SK-N-SH (cell line): ENCODE measurements at regions not wholly inside any gene's neighbourhood (a gene's known extent, or its start where the extent isn't known, plus 50 kb on each side); places are given as distances from the start of the nearest gene placed in this dataset.

Experiments
- CTCF ChIA-PET: fragments of 300-600, 350-600 bp; formaldehyde crosslinking; extraction: SDS; loops from one replicate; lab custom pipeline; 2021; lab: Yijun Ruan, JAX
- POLR2A ChIA-PET: fragments of 350-600 bp; sonication (Branson Sonifier 250); formaldehyde crosslinking; extraction: SDS; loops from one replicate; lab custom pipeline; 2020; ENCODE audit warnings: antibody characterized with exemption, inconsistent platforms; lab: Yijun Ruan, JAX
- DNase-seq: peaks from one replicate; pipeline ENCODE4 v3.0.0; 2012
- H2AFZ ChIP-seq: fragments of 200-600 bp; sonication (generic); 2 replicates; pipeline ENCODE4 v1.8.1; 2016; ENCODE audit warnings: antibody characterized with exemption, mild to moderate bottlenecking, low read depth
- H3F3A ChIP-seq: fragments of 200-600 bp; sonication (generic); replicated peaks from 2 replicates; pipeline ENCODE3; 2016; ENCODE audit warnings: antibody characterized with exemption, mild to moderate bottlenecking; ENCODE audit not compliant: insufficient read depth
- H3K27ac ChIP-seq, 2 experiments: fragments of 200-500 bp in 1 of 2; fragments of 200-600 bp in 1 of 2; sonication (Bioruptor generic) in 1 of 2; sonication (generic), shearing (Covaris generic) in 1 of 2; 2 replicates each; pipeline versions ENCODE4 v1.5.1 to v1.6.1; 2014 to 2016; ENCODE audit warnings: low read depth in 2 of 2, inconsistent platforms in 1 of 2, low read length in 1 of 2, mild to moderate bottlenecking in 1 of 2, mixed read lengths in 1 of 2
- H3K27me3 ChIP-seq: fragments of 200-600 bp; sonication (generic), shearing (Covaris generic); 2 replicates; pipeline ENCODE4 v1.6.1; 2016; ENCODE audit warnings: mixed run types; ENCODE audit not compliant: insufficient read depth
- H3K36me3 ChIP-seq, 2 experiments: fragments of 200-500 bp in 1 of 2; fragments of 200-600 bp in 1 of 2; sonication (Bioruptor generic) in 1 of 2; sonication (generic) in 1 of 2; replicated peaks in 1 of 2; 2 replicates each; pipeline versions ENCODE3 to v1.5.1; 2014 to 2016; ENCODE audit warnings: low read length in 1 of 2, mild to moderate bottlenecking in 1 of 2; ENCODE audit not compliant: insufficient read depth in 2 of 2, control insufficient read depth in 1 of 2
- H3K4me1 ChIP-seq, 2 experiments: fragments of 200-500 bp in 1 of 2; fragments of 200-600 bp in 1 of 2; sonication (Bioruptor generic) in 1 of 2; sonication (generic), shearing (Covaris generic) in 1 of 2; 2 replicates each; pipeline versions ENCODE4 v1.5.1 to v1.6.1; 2014 to 2016; ENCODE audit warnings: low read depth in 1 of 2, low read length in 1 of 2, mixed run types in 1 of 2; ENCODE audit not compliant: insufficient read depth in 2 of 2, control insufficient read depth in 1 of 2
- H3K4me2 ChIP-seq: fragments of 200-600 bp; sonication (generic), shearing (Covaris generic); 2 replicates; pipeline ENCODE4 v1.6.1; 2017; ENCODE audit warnings: mixed run types
- H3K4me3 ChIP-seq, 2 experiments: fragments of 200-500 bp in 1 of 2; fragments of 200-600 bp in 1 of 2; sonication (Bioruptor generic) in 1 of 2; sonication (generic), shearing (Covaris generic) in 1 of 2; 2 replicates each; pipeline versions ENCODE4 v1.5.1 to v1.8.1; 2014 to 2016; ENCODE audit warnings: low read depth in 2 of 2, inconsistent platforms in 1 of 2, low read length in 1 of 2, mild to moderate bottlenecking in 1 of 2, mixed read lengths in 1 of 2, moderate library complexity in 1 of 2
- H3K79me2 ChIP-seq: fragments of 200-600 bp; sonication (generic); 2 replicates; pipeline ENCODE4 v1.8.1; 2017; ENCODE audit warnings: mild to moderate bottlenecking; ENCODE audit not compliant: insufficient read depth
- H3K9ac ChIP-seq: fragments of 200-600 bp; sonication (generic); 2 replicates; pipeline ENCODE4 v1.6.1; 2017; ENCODE audit warnings: mixed run types
- H3K9me2 ChIP-seq: fragments of 200-600 bp; sonication (generic); 2 replicates; pipeline ENCODE4 v1.6.1; 2017; ENCODE audit warnings: mixed run types
- H3K9me3 ChIP-seq: fragments of 200-600 bp; sonication (generic); 2 replicates; pipeline ENCODE4 v1.6.1; 2017; ENCODE audit warnings: mixed run types, mild to moderate bottlenecking, moderate library complexity
- H4K20me1 ChIP-seq: fragments of 200-600 bp; sonication (generic); 2 replicates; pipeline ENCODE4 v1.6.1; 2017; ENCODE audit warnings: mild to moderate bottlenecking, mixed run types; ENCODE audit not compliant: insufficient read depth
- EP300 ChIP-seq, 2 experiments: IDR thresholded peaks; 2 replicates each; pipeline versions ENCODE4 v1.4.0 to v1.6.1; 2012; ENCODE audit warnings: borderline replicate concordance in 1 of 2, low read depth in 1 of 2, low read length in 1 of 2
- EZH2phosphoT487 ChIP-seq: fragments of 200-600 bp; sonication (generic); IDR thresholded peaks from 2 replicates; pipeline ENCODE4 v1.6.1; 2017; ENCODE audit warnings: low read depth, mixed run types, mild to moderate bottlenecking, antibody characterized with exemption, moderate library complexity, borderline replicate concordance
- FOXM1 ChIP-seq: IDR thresholded peaks from 2 replicates; pipeline ENCODE4 v1.4.0; 2012; ENCODE audit warnings: low read depth, mild to moderate bottlenecking
- GATA2 ChIP-seq: sonication (generic); formaldehyde crosslinking; IDR thresholded peaks from 2 replicates; pipeline ENCODE4 v1.5.0; 2020; ENCODE audit warnings: mild to moderate bottlenecking, missing genetic modification reagents
- JUND ChIP-seq: IDR thresholded peaks from 2 replicates; pipeline ENCODE4 v1.4.0; 2012
- MEF2A ChIP-seq: IDR thresholded peaks from 2 replicates; pipeline ENCODE4 v1.4.0; 2012; ENCODE audit warnings: low read depth, borderline replicate concordance
- NFIC ChIP-seq: IDR thresholded peaks from 2 replicates; pipeline ENCODE4 v1.4.0; 2012; ENCODE audit warnings: borderline replicate concordance
- POLR2AphosphoS5 ChIP-seq: IDR thresholded peaks from 2 replicates; pipeline ENCODE4 v1.6.1; 2012; ENCODE audit warnings: low read depth, low read length
- RCOR1 ChIP-seq: fragments of 150-350 bp; IDR thresholded peaks from 2 replicates; pipeline ENCODE4 v1.6.1; 2017; ENCODE audit warnings: antibody characterized with exemption, low read length
- RFX5 ChIP-seq: IDR thresholded peaks from 2 replicates; pipeline ENCODE4 v1.6.1; 2012; ENCODE audit warnings: mild to moderate bottlenecking, improper control_type of control experiment, low read length
- SMC3 ChIP-seq: IDR thresholded peaks from 2 replicates; pipeline ENCODE4 v1.6.1; 2012; ENCODE audit warnings: low read depth, low read length, improper control_type of control experiment
- TAF1 ChIP-seq: IDR thresholded peaks from 2 replicates; pipeline ENCODE4 v1.6.1; 2012; ENCODE audit warnings: low read depth, mild to moderate bottlenecking, low read length, moderate library complexity, borderline replicate concordance
- TEAD4 ChIP-seq: IDR thresholded peaks from 2 replicates; pipeline ENCODE4 v1.4.0; 2012; ENCODE audit warnings: mild to moderate bottlenecking, borderline replicate concordance; ENCODE audit not compliant: insufficient read depth
- YY1 ChIP-seq: IDR thresholded peaks from 2 replicates; pipeline ENCODE4 v1.4.0; 2012; ENCODE audit warnings: low read depth, mild to moderate bottlenecking
- WGBS: methylation state at CpG from one replicate; pipeline ENCODE4 v1.1.6; 2017; ENCODE audit warnings: low lambda C conversion rate; 5-methylcytosine and 5-hydroxymethylcytosine counted together
- TF ChIP-seq, protein P1 (sequence below): fragments of 200-600 bp; sonication (generic); IDR thresholded peaks from 2 replicates; pipeline ENCODE4 v1.6.1; 2017; ENCODE audit warnings: antibody characterized with exemption, mild to moderate bottlenecking, moderate library complexity
- TF ChIP-seq, protein P2 (sequence below): IDR thresholded peaks from 2 replicates; pipeline ENCODE4; 2012
- TF ChIP-seq, protein P3 (sequence below): IDR thresholded peaks from 2 replicates; pipeline ENCODE4 v1.4.0; 2012; ENCODE audit warnings: low read depth, borderline replicate concordance
- TF ChIP-seq, protein P4 (sequence below): IDR thresholded peaks from 2 replicates; pipeline ENCODE4 v1.4.0; 2012; ENCODE audit warnings: low read depth, borderline replicate concordance
- TF ChIP-seq, protein P5 (sequence below): IDR thresholded peaks from 2 replicates; pipeline ENCODE4 v1.4.0; 2012; ENCODE audit warnings: low read depth
- TF ChIP-seq, protein P6 (sequence below): fragments of 150-350 bp; IDR thresholded peaks from 2 replicates; pipeline ENCODE4 v1.6.1; 2017; ENCODE audit warnings: antibody characterized with exemption, low read length, low read depth, borderline replicate concordance

DNA sequence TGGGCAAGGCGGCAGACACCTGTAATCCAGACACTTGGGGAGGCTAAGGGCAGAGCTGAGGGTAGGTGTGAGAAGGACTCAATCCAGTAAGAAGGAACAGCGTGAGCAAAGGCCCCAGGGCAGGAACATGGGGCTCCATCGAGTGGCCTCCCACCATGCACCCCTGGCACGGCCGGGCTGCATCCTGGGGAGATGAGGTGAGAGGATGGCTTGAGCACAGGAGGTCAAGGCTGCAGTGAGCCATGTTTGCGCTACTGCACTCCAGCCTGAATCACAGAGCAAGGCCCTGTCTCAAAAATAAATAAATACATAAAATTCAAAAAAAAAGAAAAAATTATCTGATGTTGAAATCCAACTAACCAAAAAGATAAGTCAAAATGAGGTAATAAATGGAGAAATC, 58.5 kb downstream of the ARL6IP4 start:
- CTCF ChIA-PET: interaction anchor here (3.0 to 9.0 kb wide), 2 partner anchors 30 to 196 kb away, joined by 11 to 88 read pairs; partner anchors contain the start of genes MPHOSPH9 and MTRFR
- H3K9me2 ChIP-seq: no peaks in the 10 kb centered on the region
- TF ChIP-seq EP300 (IDR thresholded peaks at IDR 0.05; ENCODE audit: borderline replicate concordance in 1 of 2, low read depth in 1 of 2, low read length in 1 of 2): no peak
- TF ChIP-seq FOXM1: no peak
- no peak for TF ChIP-seq TAF1
- TF ChIP-seq, protein P1, sequence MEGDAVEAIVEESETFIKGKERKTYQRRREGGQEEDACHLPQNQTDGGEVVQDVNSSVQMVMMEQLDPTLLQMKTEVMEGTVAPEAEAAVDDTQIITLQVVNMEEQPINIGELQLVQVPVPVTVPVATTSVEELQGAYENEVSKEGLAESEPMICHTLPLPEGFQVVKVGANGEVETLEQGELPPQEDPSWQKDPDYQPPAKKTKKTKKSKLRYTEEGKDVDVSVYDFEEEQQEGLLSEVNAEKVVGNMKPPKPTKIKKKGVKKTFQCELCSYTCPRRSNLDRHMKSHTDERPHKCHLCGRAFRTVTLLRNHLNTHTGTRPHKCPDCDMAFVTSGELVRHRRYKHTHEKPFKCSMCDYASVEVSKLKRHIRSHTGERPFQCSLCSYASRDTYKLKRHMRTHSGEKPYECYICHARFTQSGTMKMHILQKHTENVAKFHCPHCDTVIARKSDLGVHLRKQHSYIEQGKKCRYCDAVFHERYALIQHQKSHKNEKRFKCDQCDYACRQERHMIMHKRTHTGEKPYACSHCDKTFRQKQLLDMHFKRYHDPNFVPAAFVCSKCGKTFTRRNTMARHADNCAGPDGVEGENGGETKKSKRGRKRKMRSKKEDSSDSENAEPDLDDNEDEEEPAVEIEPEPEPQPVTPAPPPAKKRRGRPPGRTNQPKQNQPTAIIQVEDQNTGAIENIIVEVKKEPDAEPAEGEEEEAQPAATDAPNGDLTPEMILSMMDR: no peak
- no peak for TF ChIP-seq TEAD4
- no peak for TF ChIP-seq RFX5
- no peak for TF ChIP-seq YY1
- no peak for TF ChIP-seq MEF2A
- TF ChIP-seq, protein P2, sequence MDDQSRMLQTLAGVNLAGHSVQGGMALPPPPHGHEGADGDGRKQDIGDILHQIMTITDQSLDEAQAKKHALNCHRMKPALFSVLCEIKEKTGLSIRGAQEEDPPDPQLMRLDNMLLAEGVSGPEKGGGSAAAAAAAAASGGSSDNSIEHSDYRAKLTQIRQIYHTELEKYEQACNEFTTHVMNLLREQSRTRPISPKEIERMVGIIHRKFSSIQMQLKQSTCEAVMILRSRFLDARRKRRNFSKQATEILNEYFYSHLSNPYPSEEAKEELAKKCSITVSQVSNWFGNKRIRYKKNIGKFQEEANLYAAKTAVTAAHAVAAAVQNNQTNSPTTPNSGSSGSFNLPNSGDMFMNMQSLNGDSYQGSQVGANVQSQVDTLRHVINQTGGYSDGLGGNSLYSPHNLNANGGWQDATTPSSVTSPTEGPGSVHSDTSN: no peak
- TF ChIP-seq RCOR1: no peak
- TF ChIP-seq SMC3: no peak
- TF ChIP-seq, protein P3, sequence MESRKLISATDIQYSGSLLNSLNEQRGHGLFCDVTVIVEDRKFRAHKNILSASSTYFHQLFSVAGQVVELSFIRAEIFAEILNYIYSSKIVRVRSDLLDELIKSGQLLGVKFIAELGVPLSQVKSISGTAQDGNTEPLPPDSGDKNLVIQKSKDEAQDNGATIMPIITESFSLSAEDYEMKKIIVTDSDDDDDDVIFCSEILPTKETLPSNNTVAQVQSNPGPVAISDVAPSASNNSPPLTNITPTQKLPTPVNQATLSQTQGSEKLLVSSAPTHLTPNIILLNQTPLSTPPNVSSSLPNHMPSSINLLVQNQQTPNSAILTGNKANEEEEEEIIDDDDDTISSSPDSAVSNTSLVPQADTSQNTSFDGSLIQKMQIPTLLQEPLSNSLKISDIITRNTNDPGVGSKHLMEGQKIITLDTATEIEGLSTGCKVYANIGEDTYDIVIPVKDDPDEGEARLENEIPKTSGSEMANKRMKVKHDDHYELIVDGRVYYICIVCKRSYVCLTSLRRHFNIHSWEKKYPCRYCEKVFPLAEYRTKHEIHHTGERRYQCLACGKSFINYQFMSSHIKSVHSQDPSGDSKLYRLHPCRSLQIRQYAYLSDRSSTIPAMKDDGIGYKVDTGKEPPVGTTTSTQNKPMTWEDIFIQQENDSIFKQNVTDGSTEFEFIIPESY: no peak
- TF ChIP-seq, protein P4, sequence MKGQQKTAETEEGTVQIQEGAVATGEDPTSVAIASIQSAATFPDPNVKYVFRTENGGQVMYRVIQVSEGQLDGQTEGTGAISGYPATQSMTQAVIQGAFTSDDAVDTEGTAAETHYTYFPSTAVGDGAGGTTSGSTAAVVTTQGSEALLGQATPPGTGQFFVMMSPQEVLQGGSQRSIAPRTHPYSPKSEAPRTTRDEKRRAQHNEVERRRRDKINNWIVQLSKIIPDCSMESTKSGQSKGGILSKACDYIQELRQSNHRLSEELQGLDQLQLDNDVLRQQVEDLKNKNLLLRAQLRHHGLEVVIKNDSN: no peak
- no peak for TF ChIP-seq GATA2 (CRISPR knock-in tag)
- no peak for TF ChIP-seq POLR2AphosphoS5
- TF ChIP-seq, protein P5, sequence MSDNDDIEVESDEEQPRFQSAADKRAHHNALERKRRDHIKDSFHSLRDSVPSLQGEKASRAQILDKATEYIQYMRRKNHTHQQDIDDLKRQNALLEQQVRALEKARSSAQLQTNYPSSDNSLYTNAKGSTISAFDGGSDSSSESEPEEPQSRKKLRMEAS: no peak
- no peak for TF ChIP-seq EZH2phosphoT487
- no peak for TF ChIP-seq NFIC
- no peak for TF ChIP-seq JUND
- TF ChIP-seq, protein P6, sequence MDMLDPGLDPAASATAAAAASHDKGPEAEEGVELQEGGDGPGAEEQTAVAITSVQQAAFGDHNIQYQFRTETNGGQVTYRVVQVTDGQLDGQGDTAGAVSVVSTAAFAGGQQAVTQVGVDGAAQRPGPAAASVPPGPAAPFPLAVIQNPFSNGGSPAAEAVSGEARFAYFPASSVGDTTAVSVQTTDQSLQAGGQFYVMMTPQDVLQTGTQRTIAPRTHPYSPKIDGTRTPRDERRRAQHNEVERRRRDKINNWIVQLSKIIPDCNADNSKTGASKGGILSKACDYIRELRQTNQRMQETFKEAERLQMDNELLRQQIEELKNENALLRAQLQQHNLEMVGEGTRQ: no peak
- POLR2A ChIA-PET: no interaction called here
- no peak for DNase-seq
- no peak overlapping the region for H3K4me2 ChIP-seq
- no peaks in the 10 kb centered on the region for H3K27me3 ChIP-seq
- H2AFZ ChIP-seq: no peak overlapping the region
- WGBS: 100% methylated on average over 6 of the region's 6 CpGs
- no peaks in the 10 kb centered on the region for H4K20me1 ChIP-seq
- peaks cover 14% of the 10 kb centered on the region for H3F3A ChIP-seq
- no peaks in the 10 kb centered on the region for H3K79me2 ChIP-seq
- peaks cover 14 to 36% of the 10 kb centered on the region in 2 experiments; a peak in 3 of 4 replicates for H3K4me1 ChIP-seq
- no peaks in the 10 kb centered on the region for H3K36me3 ChIP-seq
- no peaks in the 10 kb centered on the region for H3K9me3 ChIP-seq
- no peak overlapping the region for H3K27ac ChIP-seq
- H3K9ac ChIP-seq: no peak overlapping the region
- H3K4me3 ChIP-seq: no peak overlapping the region
